Cardiac muscle cell (in vitro differentiated cells and primary cell): ENCODE measurements at regions not wholly inside any gene's neighbourhood (a gene's known extent, or its start where the extent isn't known, plus 50 kb on each side); places are given as distances from the start of the nearest gene placed in this dataset.
"Not testable (repeated sequence)": the region's sequence is repeated elsewhere in the genome, so short reads cannot be mapped to it uniquely, and the experiment has no call there.

ENCODE experiments used
- DNase-seq, 2 donors: peaks; one replicate each; pipeline versions ENCODE4 v3.0.0 to v3.0.0-alpha.2; 2010 to 2017; ENCODE audit warnings: low read depth in 1 of 2, low spot score in 1 of 2
- H3K27ac ChIP-seq: fragments of 200-600 bp; sonication (generic); 2 replicates; pipeline ENCODE4 v1.5.1; 2016
- H3K27me3 ChIP-seq: fragments of 200-600 bp; sonication (generic); 2 replicates; pipeline ENCODE4 v1.6.0; 2016; ENCODE audit warnings: control low read depth
- H3K36me3 ChIP-seq: fragments of 200-600 bp; sonication (generic); 2 replicates; pipeline ENCODE4 v1.5.1; 2016; ENCODE audit warnings: control low read depth
- H3K4me1 ChIP-seq: fragments of 200-600 bp; sonication (generic); 2 replicates; pipeline ENCODE4 v1.8.1; 2017; ENCODE audit warnings: low read depth, mild to moderate bottlenecking, mixed run types
- H3K4me3 ChIP-seq: fragments of 200-600 bp; sonication (generic); 2 replicates; pipeline ENCODE4 v1.5.1; 2016; ENCODE audit warnings: mild to moderate bottlenecking
- H3K9me3 ChIP-seq: fragments of 200-600 bp; sonication (generic); 2 replicates; pipeline ENCODE4 v1.5.1; 2017; ENCODE audit warnings: low read depth, mild to moderate bottlenecking, control low read depth
- CTCF ChIP-seq: IDR thresholded peaks from 2 replicates; pipeline ENCODE4 v1.5.1; 2012; ENCODE audit warnings: low read depth, mild to moderate bottlenecking, low read length

DNA sequence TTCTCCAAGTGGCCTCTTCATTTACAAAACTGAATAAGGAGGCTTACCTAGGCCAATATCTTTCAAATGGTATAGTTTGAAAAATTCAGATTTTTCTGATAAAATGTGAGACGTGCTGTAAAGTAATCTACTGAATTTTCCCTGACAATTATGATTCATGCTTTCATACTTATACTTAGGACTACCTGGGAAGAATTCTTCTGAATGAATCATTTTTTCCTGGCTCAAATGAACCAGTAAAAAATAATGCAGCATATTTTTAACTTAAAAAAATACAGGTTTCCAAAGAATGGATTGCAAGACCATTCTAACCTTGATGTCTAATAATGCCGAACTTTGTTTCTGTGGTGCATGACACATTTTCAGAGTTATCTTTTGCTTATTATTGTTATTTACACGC, 375.4 kb downstream of the ZNF674 start:
- no peak overlapping the region for H3K4me3 ChIP-seq
- H3K9me3 ChIP-seq = no peaks in the 10 kb centered on the region
- H3K4me1 ChIP-seq = no peaks in the 10 kb centered on the region
- no peak for TF ChIP-seq CTCF
- H3K36me3 ChIP-seq = no peaks in the 10 kb centered on the region
- DNase-seq = no peak
- no peaks in the 10 kb centered on the region for H3K27me3 ChIP-seq
- H3K27ac ChIP-seq = no peak overlapping the region

DNA sequence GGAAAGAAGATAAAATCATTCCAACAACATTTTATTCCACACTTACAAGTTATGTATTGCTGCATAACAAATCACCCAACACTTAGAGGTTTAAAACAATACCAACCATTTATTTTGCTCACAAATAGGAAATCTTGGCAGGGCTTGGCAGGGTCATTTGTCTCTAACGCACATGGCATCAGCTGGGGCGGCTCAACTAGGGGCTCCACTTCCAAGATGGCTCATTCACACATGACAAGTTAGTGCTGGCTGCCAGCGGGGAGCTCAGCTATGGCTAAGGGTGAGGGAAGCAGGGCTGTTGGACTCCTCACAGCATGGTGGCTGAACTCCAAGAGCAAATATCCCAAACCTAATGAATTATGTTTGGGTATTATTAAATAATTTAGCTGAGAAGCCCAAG, 377.0 kb downstream of the ZNF674 start:
- Histone ChIP-seq H3K27ac (no peak overlapping the region), H3K4me3 (no peak overlapping the region), H3K36me3 (no peaks in the 10 kb centered on the region), H3K9me3 (no peaks in the 10 kb centered on the region), H3K27me3 (no peaks in the 10 kb centered on the region), H3K4me1 (no peaks in the 10 kb centered on the region)
- TF ChIP-seq CTCF = no peak
- DNase-seq = no peak

DNA sequence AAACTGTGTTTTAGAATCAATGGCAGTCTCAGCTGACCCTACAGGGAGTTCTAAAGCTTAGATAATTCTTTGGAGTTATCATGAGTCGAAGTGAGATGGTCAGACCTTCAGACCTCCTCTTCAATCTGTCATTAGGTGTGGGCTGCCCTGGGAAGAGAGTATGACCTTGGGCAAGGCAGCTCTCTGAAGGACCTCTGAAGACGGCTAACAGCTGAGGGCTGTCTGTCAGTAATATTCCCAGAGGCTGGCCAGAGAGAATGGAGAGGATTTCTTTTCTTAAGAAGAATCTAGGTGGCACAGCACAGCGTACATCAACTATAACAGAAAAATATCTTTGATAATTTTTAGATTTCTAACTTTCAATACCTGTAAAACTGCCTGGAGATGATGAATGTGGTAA, 379.4 kb downstream of the ZNF674 start:
- Histone ChIP-seq H3K36me3 (no peaks in the 10 kb centered on the region), H3K4me3 (no peak overlapping the region), H3K27ac (no peak overlapping the region), H3K4me1 (no peaks in the 10 kb centered on the region), H3K9me3 (no peaks in the 10 kb centered on the region), H3K27me3 (no peaks in the 10 kb centered on the region)
- no peak for TF ChIP-seq CTCF
- no peak for DNase-seq

DNA sequence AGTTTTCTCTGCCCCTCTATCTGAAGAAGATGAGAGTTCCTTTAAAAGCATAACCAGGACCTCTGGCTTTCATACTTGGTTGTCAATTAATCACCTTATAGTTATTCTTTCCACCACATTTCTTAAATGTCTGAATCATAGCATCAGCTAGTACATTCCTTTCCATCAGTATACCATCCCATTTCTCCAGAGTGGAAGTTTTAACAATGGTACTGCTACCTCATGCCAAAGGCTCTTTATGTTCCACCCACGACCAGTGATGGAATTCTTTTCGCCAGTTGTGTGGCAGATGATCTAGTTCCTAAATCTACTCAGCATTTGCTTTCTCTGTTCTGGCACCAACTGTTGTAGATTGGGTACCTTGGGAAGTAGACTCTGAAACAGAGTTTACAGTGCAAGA, 379.8 kb downstream of the ZNF674 start:
- Histone ChIP-seq H3K9me3 (no peaks in the 10 kb centered on the region), H3K27me3 (no peaks in the 10 kb centered on the region), H3K27ac (no peak overlapping the region), H3K4me1 (no peaks in the 10 kb centered on the region), H3K36me3 (no peaks in the 10 kb centered on the region), H3K4me3 (no peak overlapping the region)
- TF ChIP-seq CTCF = no peak
- peak in 1 of 2 donors; percentile 7 for DNase-seq

DNA sequence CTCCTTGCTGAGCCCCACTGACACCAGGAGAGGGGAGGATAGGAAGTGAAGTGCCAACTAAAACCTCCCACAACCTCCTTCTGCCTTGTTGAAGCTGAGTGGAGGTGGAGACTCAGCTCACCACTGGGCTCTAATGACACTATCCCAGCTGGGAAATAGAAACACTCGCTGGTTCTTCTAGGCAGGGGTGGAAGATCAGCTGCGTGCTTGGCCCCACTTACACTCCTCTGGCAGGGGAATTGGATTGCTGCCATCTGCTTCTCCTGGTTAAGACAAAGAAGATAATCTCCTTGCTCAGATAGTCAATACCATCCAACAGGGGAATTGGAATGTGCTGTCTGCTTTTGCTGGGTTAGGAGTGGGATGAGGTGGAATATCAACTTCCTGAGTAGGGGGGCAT, 392.5 kb downstream of the ZNF674 start:
- DNase-seq = peak in 1 of 2 donors; percentile 2
- H3K4me3 ChIP-seq = no peak overlapping the region
- TF ChIP-seq CTCF = no peak

GRCh38 chrX:46151332-46151731, 393.9 kb downstream of the ZNF674 start:
- not testable (repeated sequence) for H3K4me1 ChIP-seq, H3K4me3 ChIP-seq

More for the DNA sequence above, 392.5 kb downstream of the ZNF674 start:
- no peaks in the 10 kb centered on the region for H3K36me3 ChIP-seq
- H3K27ac ChIP-seq = no peak overlapping the region
- H3K27me3 ChIP-seq = no peaks in the 10 kb centered on the region
- peaks cover 3% of the 10 kb centered on the region for H3K9me3 ChIP-seq
- no peaks in the 10 kb centered on the region for H3K4me1 ChIP-seq

More at GRCh38 chrX:46151332-46151731, 393.9 kb downstream of the ZNF674 start:
- not testable (repeated sequence) for DNase-seq, H3K36me3 ChIP-seq, H3K27ac ChIP-seq, H3K9me3 ChIP-seq, H3K27me3 ChIP-seq
